Activated CD8-positive, alpha-beta T cell treated with anti-CD3 and anti-CD28 coated beads for 36 hours (primary cell): ENCODE measurements at regions not wholly inside any gene's neighbourhood (a gene's known extent, or its start where the extent isn't known, plus 50 kb on each side); places are given as distances from the start of the nearest gene placed in this dataset.

Source experiments
- ATAC-seq: fragments of 200-7000 bp; cut with Tn5 transposase; one replicate; pipeline ENCODE4 v1.10.0; 2021; ENCODE audit warnings: mild to moderate bottlenecking, moderate library complexity
- CTCF ChIA-PET: fragments of 350-600 bp; sonication (Branson Sonifier 250); formaldehyde crosslinking; loops from one replicate; lab custom pipeline; 2021; ENCODE audit warnings: antibody characterized with exemption; lab: Charles Lee
- POLR2A ChIA-PET: fragments of 350-600 bp; sonication (Branson Sonifier 250); formaldehyde crosslinking; loops from one replicate; lab custom pipeline; 2021; ENCODE audit warnings: antibody characterized with exemption; lab: Charles Lee
- DNase-seq: peaks from one replicate; pipeline ENCODE4 v3.0.0-alpha.2; 2020
- H3K27ac Mint-ChIP-seq: one replicate; pipeline ENCODE4 v1.8.0; 2021; ENCODE audit warnings: mild to moderate bottlenecking, mixed read lengths
- H3K27me3 Mint-ChIP-seq: one replicate; pipeline ENCODE4 v1.8.0; 2021; ENCODE audit warnings: mixed read lengths
- H3K36me3 Mint-ChIP-seq: one replicate; pipeline ENCODE4 v1.8.0; 2021; ENCODE audit warnings: low read depth, mixed read lengths
- H3K4me1 Mint-ChIP-seq: one replicate; pipeline ENCODE4 v1.8.0; 2021; ENCODE audit warnings: low read depth, mixed read lengths
- H3K4me3 Mint-ChIP-seq: one replicate; pipeline ENCODE4 v1.8.0; 2021; ENCODE audit warnings: mild to moderate bottlenecking, moderate library complexity, mixed read lengths
- H3K9me3 Mint-ChIP-seq: one replicate; pipeline ENCODE4 v1.8.0; 2021; ENCODE audit warnings: mixed read lengths
- CTCF ChIP-seq: fragments of 200-600 bp; IDR thresholded peaks from one replicate; pipeline ENCODE4 v1.8.0; 2022; ENCODE audit warnings: antibody characterized with exemption, mild to moderate bottlenecking
- intact Hi-C: fragments of 100-400 bp; cut with micrococcal nuclease; formaldehyde crosslinking; loops from one replicate; pipeline ENCODE4 v1.10.0; 2022

- peaks cover 3% of the 10 kb centered on the region for H3K9me3 Mint-ChIP-seq
- no peak for TF ChIP-seq CTCF
- ChIA-PET POLR2A (no interaction called here), CTCF (no interaction called here)
- no peak overlapping the region for H3K27ac Mint-ChIP-seq
- H3K4me3 Mint-ChIP-seq: no peak overlapping the region
- intact Hi-C loops: no loop called here
- H3K27me3 Mint-ChIP-seq: no peaks in the 10 kb centered on the region
- H3K4me1 Mint-ChIP-seq: no peaks in the 10 kb centered on the region
- H3K36me3 Mint-ChIP-seq: no peaks in the 10 kb centered on the region
- no peak for ATAC-seq
- DNase-seq: no peak
Measured at GRCh38 chr11:23569547-23569946, 709.3 kb upstream of the CCDC179 start.

GRCh38 chr11:23570828-23571227, 710.6 kb upstream of the CCDC179 start:
- Mint-ChIP-seq H3K36me3 (no peaks in the 10 kb centered on the region), H3K27me3 (no peaks in the 10 kb centered on the region), H3K27ac (no peak overlapping the region), H3K4me1 (no peaks in the 10 kb centered on the region), H3K9me3 (peaks cover 3% of the 10 kb centered on the region), H3K4me3 (no peak overlapping the region)
- DNase-seq: no peak
- intact Hi-C loops: no loop called here
- no peak for ATAC-seq
- no peak for TF ChIP-seq CTCF
- POLR2A ChIA-PET: no interaction called here
- CTCF ChIA-PET: no interaction called here

- no peaks in the 10 kb centered on the region for H3K4me1 Mint-ChIP-seq
- TF ChIP-seq CTCF: no peak
- intact Hi-C loops: no loop called here
- H3K27me3 Mint-ChIP-seq: no peaks in the 10 kb centered on the region
- no peaks in the 10 kb centered on the region for H3K36me3 Mint-ChIP-seq
- CTCF ChIA-PET: no interaction called here
- no peak overlapping the region for H3K4me3 Mint-ChIP-seq
- H3K27ac Mint-ChIP-seq: no peak overlapping the region
- H3K9me3 Mint-ChIP-seq: peaks cover 3% of the 10 kb centered on the region
- DNase-seq (no peak), ATAC-seq (no peak)
- POLR2A ChIA-PET: no interaction called here
Measured at GRCh38 chr11:23573429-23573828, 713.2 kb upstream of the CCDC179 start.

- no peak for ATAC-seq
Measured at GRCh38 chr11:23574149-23574548, 713.9 kb upstream of the CCDC179 start.

GRCh38 chr11:23577296-23577695, 717.0 kb upstream of the CCDC179 start:
- DNase-seq (no peak), ATAC-seq (no peak)
- ChIA-PET CTCF (no interaction called here), POLR2A (no interaction called here)
- H3K4me3 Mint-ChIP-seq: no peak overlapping the region
- H3K4me1 Mint-ChIP-seq: no peaks in the 10 kb centered on the region
- H3K27ac Mint-ChIP-seq: no peak overlapping the region
- no peaks in the 10 kb centered on the region for H3K27me3 Mint-ChIP-seq
- peaks cover 3% of the 10 kb centered on the region for H3K9me3 Mint-ChIP-seq
- intact Hi-C loops: no loop called here
- TF ChIP-seq CTCF: no peak
- no peaks in the 10 kb centered on the region for H3K36me3 Mint-ChIP-seq

More at GRCh38 chr11:23574149-23574548, 713.9 kb upstream of the CCDC179 start:
- no peak overlapping the region for H3K27ac Mint-ChIP-seq
- intact Hi-C loops: no loop called here
- no peak for TF ChIP-seq CTCF
- H3K4me3 Mint-ChIP-seq: no peak overlapping the region
- CTCF ChIA-PET: no interaction called here
- no peaks in the 10 kb centered on the region for H3K27me3 Mint-ChIP-seq
- H3K36me3 Mint-ChIP-seq: no peaks in the 10 kb centered on the region
- DNase-seq: no peak
- peaks cover 3% of the 10 kb centered on the region for H3K9me3 Mint-ChIP-seq
- no peaks in the 10 kb centered on the region for H3K4me1 Mint-ChIP-seq
- POLR2A ChIA-PET: no interaction called here
